Esophagus squamous epithelium (tissue), 5 donors: ENCODE measurements at regions not wholly inside any gene's neighbourhood (a gene's known extent, or its start where the extent isn't known, plus 50 kb on each side); places are given as distances from the start of the nearest gene placed in this dataset.
A peak's percentile ranks its signal among the peaks of the same experiment; 100 is the strongest.

Source experiments
- DNase-seq: peaks from one replicate; lab custom pipeline; 2025; lab: John Stamatoyannopoulos, UW
- H3K27ac ChIP-seq, 4 donors: fragments of 200-600 bp; sonication (generic); one replicate each; pipeline ENCODE4 v1.5.1; 2016 to 2019; ENCODE audit warnings: mild to moderate bottlenecking in 1 of 4
- H3K27me3 ChIP-seq, 4 donors: fragments of 200-600 bp; sonication (generic); 1 replicate in 3 of 4; 2 replicates in 1 of 4; pipeline versions ENCODE4 v1.5.1 to v1.6.0; 2017 to 2021; ENCODE audit warnings: antibody characterized with exemption in 1 of 4
- H3K36me3 ChIP-seq, 3 donors: fragments of 200-600 bp; sonication (generic); one replicate each; pipeline ENCODE4 v1.5.1; 2016 to 2019
- H3K4me1 ChIP-seq, 3 donors: fragments of 200-600 bp; sonication (generic); one replicate each; pipeline ENCODE4 v1.5.1; 2017 to 2019
- H3K4me3 ChIP-seq, 4 donors: fragments of 200-600 bp; sonication (generic); 1 replicate in 3 of 4; 2 replicates in 1 of 4; pipeline ENCODE4 v1.5.1; 2016 to 2019; ENCODE audit warnings: mild to moderate bottlenecking in 2 of 4, moderate library complexity in 1 of 4
- H3K9me3 ChIP-seq, 3 donors: fragments of 200-600 bp; sonication (generic); one replicate each; pipeline ENCODE4 v1.5.1; 2016 to 2019
- CTCF ChIP-seq, 6 experiments: fragments of 450-650 bp in 4 of 6; fragments of 200-600 bp in 2 of 6; sonication (generic) in 2 of 6; IDR thresholded peaks; one replicate each; pipeline ENCODE4 v1.5.1; 2016 to 2019; ENCODE audit warnings: antibody characterized with exemption in 6 of 6, mild to moderate bottlenecking in 4 of 6, moderate library complexity in 4 of 6
- POLR2A ChIP-seq, 4 donors: fragments of 450-650 bp; IDR thresholded peaks; one replicate each; pipeline ENCODE4 v1.6.1; 2017; ENCODE audit warnings: antibody characterized with exemption in 4 of 4, mild to moderate bottlenecking in 4 of 4, moderate library complexity in 3 of 4
- WGBS, 2 donors: methylation state at CpG; one replicate each; pipeline ENCODE4 v1.1.5; 2018; 5-methylcytosine and 5-hydroxymethylcytosine counted together
- intact Hi-C: fragments of 100-400 bp; cut with DNase I; formaldehyde crosslinking; loops from one replicate; pipeline ENCODE4 v1.15.0; 2022
- donor health status: DM: yes; HTN: yes; CAD: no.

- intact Hi-C loops, result no loop called here
- no peak for TF ChIP-seq POLR2A (IDR thresholded peaks at IDR 0.05)
- TF ChIP-seq CTCF (IDR thresholded peaks at IDR 0.05), result no peak
- Histone ChIP-seq H3K9me3 (peaks cover 0 to under 1% (median 0%) of the 10 kb centered on the region in 3 donors), H3K27me3 (no peaks in the 10 kb centered on the region), H3K27ac (no peak overlapping the region), H3K36me3 (no peaks in the 10 kb centered on the region), H3K4me3 (no peak overlapping the region), H3K4me1 (peaks cover under 1 to 53% (median 8%) of the 10 kb centered on the region in 3 donors)
- no peak for DNase-seq
- WGBS, 2 donors, result 73 to 81% methylated on average over 1 of the region's 1 CpG
Observed at GRCh38 chr5:53321073-53321472, 159.4 kb upstream of the FST start.

- Histone ChIP-seq H3K4me1 (peaks cover 7 to 60% (median 13%) of the 10 kb centered on the region in 3 donors), H3K9me3 (no peaks in the 10 kb centered on the region), H3K27ac (no peak overlapping the region), H3K36me3 (no peaks in the 10 kb centered on the region), H3K4me3 (no peak overlapping the region), H3K27me3 (no peaks in the 10 kb centered on the region)
- 88 to 96% methylated on average over 2 of the region's 2 CpGs for WGBS, 2 donors
- intact Hi-C loops, result no loop called here
- DNase-seq, result no peak
- TF ChIP-seq POLR2A (IDR thresholded peaks at IDR 0.05), result no peak
- TF ChIP-seq CTCF (IDR thresholded peaks at IDR 0.05), result no peak
Observed at GRCh38 chr5:53321721-53322120, 158.7 kb upstream of the FST start.

GRCh38 chr5:53322257-53322656 lies 158.2 kb upstream of the FST start:
- H3K36me3 ChIP-seq, result no peaks in the 10 kb centered on the region
- H3K4me1 ChIP-seq, result peaks cover 7 to 64% (median 13%) of the 10 kb centered on the region in 3 donors
- H3K27ac ChIP-seq, result no peak overlapping the region
- no peak for DNase-seq
- no peak overlapping the region for H3K4me3 ChIP-seq
- H3K27me3 ChIP-seq, result no peaks in the 10 kb centered on the region
- TF ChIP-seq CTCF (IDR thresholded peaks at IDR 0.05) (no peak), POLR2A (IDR thresholded peaks at IDR 0.05) (no peak)
- intact Hi-C loops, result no loop called here
- H3K9me3 ChIP-seq, result no peaks in the 10 kb centered on the region
- 32 to 35% methylated on average over 1 of the region's 1 CpG for WGBS, 2 donors

- TF ChIP-seq CTCF (IDR thresholded peaks at IDR 0.05) (no peak), POLR2A (IDR thresholded peaks at IDR 0.05) (no peak)
- Histone ChIP-seq H3K4me1 (peaks cover 7 to 61% (median 13%) of the 10 kb centered on the region in 3 donors), H3K27ac (peak overlapping the region; percentile 25 to 63 (median 46)), H3K9me3 (no peaks in the 10 kb centered on the region), H3K36me3 (no peaks in the 10 kb centered on the region), H3K4me3 (no peak overlapping the region), H3K27me3 (no peaks in the 10 kb centered on the region)
- DNase-seq, result no peak
- 63 to 70% methylated on average over 2 of the region's 2 CpGs for WGBS, 2 donors
- intact Hi-C loops, result no loop called here
Observed at GRCh38 chr5:53323511-53323910, 156.9 kb upstream of the FST start.

GRCh38 chr5:53323943-53324642 lies 156.3 kb upstream of the FST start:
- H3K36me3 ChIP-seq, result no peaks in the 10 kb centered on the region
- H3K27me3 ChIP-seq, result no peaks in the 10 kb centered on the region
- H3K27ac ChIP-seq, result peak overlapping the region; percentile 25 to 63 (median 46)
- H3K9me3 ChIP-seq, result no peaks in the 10 kb centered on the region
- DNase-seq, result no peak
- WGBS, 2 donors, result 40 to 50% methylated on average over 1 of the region's 1 CpG
- intact Hi-C loops, result no loop called here
- TF ChIP-seq CTCF (IDR thresholded peaks at IDR 0.05) (no peak), POLR2A (IDR thresholded peaks at IDR 0.05) (no peak)
- H3K4me3 ChIP-seq, result no peak overlapping the region
- H3K4me1 ChIP-seq, result peaks cover 7 to 55% (median 13%) of the 10 kb centered on the region in 3 donors
